ENCODE measurements at regions not wholly inside any gene's neighbourhood (a gene's known extent, or its start where the extent isn't known, plus 50 kb on each side); places are given as distances from the start of the nearest gene placed in this dataset.
A peak's percentile ranks its signal among the peaks of the same experiment; 100 is the strongest.

GRCh38 chr7:118745927-118746326, 521.4 kb downstream of the ANKRD7 start:
- no peaks in the 10 kb centered on the region for H3K27me3 ChIP-seq (ENCODE audit: control insufficient read depth in 1 of 2, insufficient read depth in 1 of 2, low read length in 2 of 2)
- no peak overlapping the region for H2BK15ac ChIP-seq (ENCODE audit: low read depth, poor library complexity, severe bottlenecking)
- peak; percentile 68 for DNase-seq
- H3K4me2 ChIP-seq (ENCODE audit: low read length, poor library complexity, severe bottlenecking), result no peak overlapping the region
- no peak overlapping the region for H2BK5ac ChIP-seq (ENCODE audit: low read depth, low read length, poor library complexity, severe bottlenecking)
- H2AK5ac ChIP-seq (ENCODE audit: low read length, severe bottlenecking), result no peak overlapping the region
- no peak overlapping the region for H2BK120ac ChIP-seq (ENCODE audit: low read depth, low read length)
- H4K8ac ChIP-seq (ENCODE audit: low read length), result no peak overlapping the region
- no peak overlapping the region for H3K4me3 ChIP-seq (ENCODE audit: insufficient read depth in 1 of 2, low read depth in 1 of 2, low read length in 2 of 2)
- no peaks in the 10 kb centered on the region for H3K9me3 ChIP-seq (ENCODE audit: control insufficient read depth, low read length)
- H3K36me3 ChIP-seq (ENCODE audit: control insufficient read depth in 1 of 2, insufficient read depth in 2 of 2, low read depth in 1 of 2, low read length in 2 of 2), result no peaks in the 10 kb centered on the region
- H2AFZ ChIP-seq (ENCODE audit: low read depth, low read length), result no peak overlapping the region
- no peak overlapping the region for H3K18ac ChIP-seq (ENCODE audit: low read depth in 1 of 2, low read length in 2 of 2)
- no peak overlapping the region for H3K27ac ChIP-seq (ENCODE audit: low read length, poor library complexity, severe bottlenecking)
- H3K14ac ChIP-seq (ENCODE audit: low read length in 2 of 2), result no peak overlapping the region
- H3K4ac ChIP-seq (ENCODE audit: low read depth in 1 of 2, low read length in 2 of 2), result no peak overlapping the region
- H3K23ac ChIP-seq (ENCODE audit: low read length in 2 of 2), result no peak overlapping the region
- no peaks in the 10 kb centered on the region for H3K4me1 ChIP-seq (ENCODE audit: control insufficient read depth, insufficient read depth, low read depth, low read length)
- no peak overlapping the region for H4K91ac ChIP-seq (ENCODE audit: low read length)
- H3K9ac ChIP-seq (ENCODE audit: low read length), result no peak overlapping the region
- no peak overlapping the region for H2BK12ac ChIP-seq (ENCODE audit: low read length in 2 of 2)
- no peaks in the 10 kb centered on the region for H3K79me1 ChIP-seq (replicated peaks; ENCODE audit: low read length, poor library complexity, severe bottlenecking)
- no CpG with 5 or more reads among the region's 1 CpG for WGBS

- Histone ChIP-seq H2BK120ac (ENCODE audit: low read depth, low read length) (no peak overlapping the region), H3K36me3 (ENCODE audit: control insufficient read depth in 1 of 2, insufficient read depth in 2 of 2, low read depth in 1 of 2, low read length in 2 of 2) (no peaks in the 10 kb centered on the region), H3K4me3 (ENCODE audit: insufficient read depth in 1 of 2, low read depth in 1 of 2, low read length in 2 of 2) (no peak overlapping the region), H4K8ac (ENCODE audit: low read length) (no peak overlapping the region), H3K4ac (ENCODE audit: low read depth in 1 of 2, low read length in 2 of 2) (no peak overlapping the region), H3K18ac (ENCODE audit: low read depth in 1 of 2, low read length in 2 of 2) (peak overlapping the region in 1 of 2 experiments; percentile 46), H3K27ac (ENCODE audit: low read length, poor library complexity, severe bottlenecking) (no peak overlapping the region), H2AK5ac (ENCODE audit: low read length, severe bottlenecking) (no peak overlapping the region), H3K9ac (ENCODE audit: low read length) (no peak overlapping the region), H2BK15ac (ENCODE audit: low read depth, poor library complexity, severe bottlenecking) (no peak overlapping the region), H4K91ac (ENCODE audit: low read length) (no peak overlapping the region), H2AFZ (ENCODE audit: low read depth, low read length) (no peak overlapping the region), H3K4me2 (ENCODE audit: low read length, poor library complexity, severe bottlenecking) (no peak overlapping the region), H2BK12ac (ENCODE audit: low read length in 2 of 2) (peak overlapping the region in 1 of 2 experiments; percentile 63), H3K23ac (ENCODE audit: low read length in 2 of 2) (no peak overlapping the region), H3K9me3 (ENCODE audit: control insufficient read depth, low read length) (no peaks in the 10 kb centered on the region), H3K27me3 (ENCODE audit: control insufficient read depth in 1 of 2, insufficient read depth in 1 of 2, low read length in 2 of 2) (no peaks in the 10 kb centered on the region), H3K14ac (ENCODE audit: low read length in 2 of 2) (no peak overlapping the region), H3K4me1 (ENCODE audit: control insufficient read depth, insufficient read depth, low read depth, low read length) (no peaks in the 10 kb centered on the region), H3K79me1 (replicated peaks; ENCODE audit: low read length, poor library complexity, severe bottlenecking) (no peaks in the 10 kb centered on the region), H2BK5ac (ENCODE audit: low read depth, low read length, poor library complexity, severe bottlenecking) (no peak overlapping the region)
- peak; percentile 6 for DNase-seq
Observed at GRCh38 chr7:118747473-118747872, 523.0 kb downstream of the ANKRD7 start.

- Histone ChIP-seq H2BK5ac (ENCODE audit: low read depth, low read length, poor library complexity, severe bottlenecking) (no peak overlapping the region), H3K4me1 (ENCODE audit: control insufficient read depth, insufficient read depth, low read depth, low read length) (no peaks in the 10 kb centered on the region), H3K9ac (ENCODE audit: low read length) (no peak overlapping the region), H3K18ac (ENCODE audit: low read depth in 1 of 2, low read length in 2 of 2) (no peak overlapping the region), H2AK5ac (ENCODE audit: low read length, severe bottlenecking) (no peak overlapping the region), H3K4ac (ENCODE audit: low read depth in 1 of 2, low read length in 2 of 2) (no peak overlapping the region), H3K36me3 (ENCODE audit: control insufficient read depth in 1 of 2, insufficient read depth in 2 of 2, low read depth in 1 of 2, low read length in 2 of 2) (no peaks in the 10 kb centered on the region), H2BK15ac (ENCODE audit: low read depth, poor library complexity, severe bottlenecking) (no peak overlapping the region), H3K9me3 (ENCODE audit: control insufficient read depth, low read length) (no peaks in the 10 kb centered on the region), H2BK120ac (ENCODE audit: low read depth, low read length) (no peak overlapping the region), H3K4me2 (ENCODE audit: low read length, poor library complexity, severe bottlenecking) (no peak overlapping the region), H3K4me3 (ENCODE audit: insufficient read depth in 1 of 2, low read depth in 1 of 2, low read length in 2 of 2) (no peak overlapping the region), H4K8ac (ENCODE audit: low read length) (no peak overlapping the region), H3K14ac (ENCODE audit: low read length in 2 of 2) (no peak overlapping the region), H3K27ac (ENCODE audit: low read length, poor library complexity, severe bottlenecking) (no peak overlapping the region), H3K23ac (ENCODE audit: low read length in 2 of 2) (no peak overlapping the region), H3K27me3 (ENCODE audit: control insufficient read depth in 1 of 2, insufficient read depth in 1 of 2, low read length in 2 of 2) (no peaks in the 10 kb centered on the region), H2BK12ac (ENCODE audit: low read length in 2 of 2) (no peak overlapping the region), H2AFZ (ENCODE audit: low read depth, low read length) (no peak overlapping the region), H4K91ac (ENCODE audit: low read length) (no peak overlapping the region), H3K79me1 (replicated peaks; ENCODE audit: low read length, poor library complexity, severe bottlenecking) (no peaks in the 10 kb centered on the region)
- no CpG with 5 or more reads among the region's 1 CpG for WGBS
- DNase-seq, result no peak
Observed at GRCh38 chr7:118753479-118753878, 529.0 kb downstream of the ANKRD7 start.

- Histone ChIP-seq H2BK15ac (ENCODE audit: low read depth, poor library complexity, severe bottlenecking) (no peak overlapping the region), H3K79me1 (replicated peaks; ENCODE audit: low read length, poor library complexity, severe bottlenecking) (no peaks in the 10 kb centered on the region), H3K4me1 (ENCODE audit: control insufficient read depth, insufficient read depth, low read depth, low read length) (no peaks in the 10 kb centered on the region), H4K91ac (ENCODE audit: low read length) (no peak overlapping the region), H2AFZ (ENCODE audit: low read depth, low read length) (no peak overlapping the region), H4K8ac (ENCODE audit: low read length) (no peak overlapping the region), H3K4me2 (ENCODE audit: low read length, poor library complexity, severe bottlenecking) (no peak overlapping the region), H3K9me3 (ENCODE audit: control insufficient read depth, low read length) (no peaks in the 10 kb centered on the region), H3K23ac (ENCODE audit: low read length in 2 of 2) (no peak overlapping the region), H3K4ac (ENCODE audit: low read depth in 1 of 2, low read length in 2 of 2) (no peak overlapping the region), H2BK120ac (ENCODE audit: low read depth, low read length) (no peak overlapping the region), H2AK5ac (ENCODE audit: low read length, severe bottlenecking) (no peak overlapping the region), H2BK12ac (ENCODE audit: low read length in 2 of 2) (no peak overlapping the region), H3K14ac (ENCODE audit: low read length in 2 of 2) (no peak overlapping the region), H3K36me3 (ENCODE audit: control insufficient read depth in 1 of 2, insufficient read depth in 2 of 2, low read depth in 1 of 2, low read length in 2 of 2) (no peaks in the 10 kb centered on the region), H3K9ac (ENCODE audit: low read length) (no peak overlapping the region), H3K27ac (ENCODE audit: low read length, poor library complexity, severe bottlenecking) (no peak overlapping the region), H2BK5ac (ENCODE audit: low read depth, low read length, poor library complexity, severe bottlenecking) (no peak overlapping the region), H3K27me3 (ENCODE audit: control insufficient read depth in 1 of 2, insufficient read depth in 1 of 2, low read length in 2 of 2) (no peaks in the 10 kb centered on the region), H3K4me3 (ENCODE audit: insufficient read depth in 1 of 2, low read depth in 1 of 2, low read length in 2 of 2) (no peak overlapping the region), H3K18ac (ENCODE audit: low read depth in 1 of 2, low read length in 2 of 2) (no peak overlapping the region)
- no peak for DNase-seq
- 86% methylated on average over 2 of the region's 3 CpGs for WGBS
Observed at GRCh38 chr7:118754608-118755007, 530.1 kb downstream of the ANKRD7 start.

All from mesenchymal stem cell (in vitro differentiated cells and primary cell).